NCI-H526 (cell line): ENCODE measurements at regions not wholly inside any gene's neighbourhood (a gene's known extent, or its start where the extent isn't known, plus 50 kb on each side); places are given as distances from the start of the nearest gene placed in this dataset.

Source experiments
- DNase-seq, 2 experiments: peaks; one replicate each; lab custom pipeline; 2025; lab: John Stamatoyannopoulos, UW

- DNase-seq = no peak
Observed at GRCh38 chr16:64035337-64035736, 1086.5 kb downstream of the CDH11 start.

DNA sequence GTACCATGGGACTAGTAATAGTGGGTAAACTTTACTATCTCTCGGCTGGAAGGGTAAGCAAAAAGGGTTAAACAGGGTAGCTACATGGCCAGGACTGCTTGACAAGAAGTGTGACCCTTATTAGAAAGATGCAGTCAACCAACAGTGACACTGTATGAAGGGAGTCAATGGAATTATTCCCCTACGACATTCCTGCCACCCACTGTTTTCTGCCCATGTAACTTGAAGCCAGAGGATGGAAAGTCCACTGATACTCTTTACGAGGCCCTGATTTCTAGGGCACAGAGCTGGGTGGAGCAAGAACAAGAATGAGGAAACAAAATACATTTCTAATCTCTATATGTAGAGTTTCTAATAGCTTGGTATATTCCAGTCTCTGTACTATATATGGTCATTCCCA, 1102.5 kb downstream of the CDH11 start:
- DNase-seq = no peak

GRCh38 chr16:64017796-64018195, 1104.1 kb downstream of the CDH11 start:
- DNase-seq = no peak

DNA sequence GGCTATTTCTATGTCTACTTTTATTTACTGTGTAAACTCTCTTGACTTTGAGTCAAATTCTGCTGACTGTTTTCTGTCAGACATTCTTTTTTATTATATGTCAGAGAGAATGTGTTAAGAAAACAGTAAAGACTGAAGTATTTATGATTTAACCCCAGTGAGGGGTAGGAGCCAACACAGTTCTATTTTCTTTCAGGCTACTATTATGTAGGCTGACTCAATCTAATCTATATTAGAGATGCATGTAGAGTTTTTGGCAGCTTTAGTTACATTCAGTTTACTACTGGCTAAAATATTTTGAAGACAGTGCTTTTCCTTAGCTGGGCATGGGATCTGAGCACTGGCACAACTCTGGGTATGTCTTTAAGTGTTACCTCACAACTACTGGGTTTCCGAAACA, 1108.0 kb downstream of the CDH11 start:
- DNase-seq = no peak

- no peak for DNase-seq
Observed at GRCh38 chr16:64012166-64012565, 1109.7 kb downstream of the CDH11 start.

GRCh38 chr16:64011650-64012049, 1110.2 kb downstream of the CDH11 start:
- DNase-seq = no peak

- DNase-seq = no peak
Observed at GRCh38 chr16:64008131-64008530, 1113.7 kb downstream of the CDH11 start.

DNA sequence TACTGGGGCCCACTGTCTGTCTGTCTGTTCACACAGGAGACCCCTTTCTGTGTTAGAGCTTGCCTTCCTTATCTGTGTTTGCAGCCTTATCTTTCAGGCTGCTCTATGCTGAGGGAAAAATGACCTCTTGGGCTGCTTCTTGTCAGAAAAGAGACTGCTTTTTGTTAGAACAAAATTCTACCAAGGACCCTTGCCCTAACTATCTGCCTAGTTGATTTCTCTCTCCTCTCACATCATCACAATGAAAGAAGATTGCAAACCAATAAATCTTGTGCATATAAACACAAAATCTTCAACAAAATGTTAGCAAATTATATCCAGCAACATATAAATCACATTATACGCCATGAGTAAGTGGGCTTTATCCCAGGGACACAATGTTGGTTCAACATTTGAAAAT, 1117.7 kb downstream of the CDH11 start:
- DNase-seq = no peak

DNA sequence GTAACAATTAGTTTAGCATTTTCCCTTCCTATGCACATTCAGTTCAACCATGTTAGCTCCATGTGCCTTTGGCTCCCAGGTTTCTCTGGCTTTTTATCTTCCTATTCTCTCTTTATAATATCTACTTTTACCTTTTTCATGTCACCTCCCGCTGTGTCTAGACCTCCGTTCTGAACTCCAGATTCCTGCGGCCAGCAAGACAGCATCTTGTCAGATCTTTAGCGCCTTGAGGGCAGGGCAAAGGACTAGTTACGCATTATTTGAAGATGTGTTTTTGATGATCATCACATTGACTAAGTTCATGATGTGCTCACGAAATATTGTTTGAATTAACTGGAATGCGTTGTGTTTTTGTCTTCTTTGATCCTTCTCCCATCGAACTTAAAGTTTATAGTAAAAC, 1126.8 kb downstream of the CDH11 start:
- no peak for DNase-seq

GRCh38 chr16:63983401-63983800, 1138.5 kb downstream of the CDH11 start:
- DNase-seq = peak; percentile 13 to 68

DNA sequence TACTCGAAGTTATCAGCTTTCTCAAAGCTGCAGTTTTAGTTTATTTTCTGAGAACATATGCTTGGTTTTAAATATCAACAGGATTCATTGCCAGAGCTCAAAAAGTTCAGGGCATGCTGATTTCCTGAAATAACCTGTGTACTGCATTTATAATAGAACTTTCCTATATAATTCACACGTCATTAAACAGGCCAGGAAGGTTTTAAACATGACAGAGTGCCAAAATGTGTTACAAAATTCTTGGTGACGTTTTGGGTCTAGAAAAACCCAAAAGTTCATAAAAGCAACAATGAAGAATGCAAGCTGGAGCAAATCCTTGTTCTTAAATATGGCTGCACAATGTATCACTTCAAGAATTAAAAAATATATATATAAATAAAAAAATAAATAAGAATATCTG, 1139.1 kb downstream of the CDH11 start:
- no peak for DNase-seq

GRCh38 chr16:63982110-63982509, 1139.8 kb downstream of the CDH11 start:
- DNase-seq = no peak

DNA sequence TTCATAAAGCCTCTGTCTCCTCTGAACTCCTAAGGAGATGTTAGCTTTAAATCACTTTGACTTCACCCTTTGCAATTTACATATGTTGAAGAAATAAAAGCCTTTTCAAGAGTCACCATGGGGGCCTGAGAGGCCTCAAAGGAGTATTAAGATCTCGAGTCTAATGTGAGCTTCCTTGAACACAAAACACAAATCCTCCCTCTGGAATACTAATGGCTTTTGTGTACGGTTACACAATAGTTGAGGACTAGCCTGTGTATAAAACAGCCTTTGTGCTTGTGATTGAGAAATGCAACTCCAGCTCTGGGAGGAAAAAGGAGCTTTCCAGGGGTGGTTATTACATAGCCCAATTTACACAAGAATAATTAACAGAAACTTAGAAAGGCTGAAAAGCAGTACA, 1140.2 kb downstream of the CDH11 start:
- no peak for DNase-seq

- DNase-seq = no peak
Observed at GRCh38 chr16:63980763-63981162, 1141.1 kb downstream of the CDH11 start.

GRCh38 chr16:63978240-63978639, 1143.6 kb downstream of the CDH11 start:
- DNase-seq = no peak

GRCh38 chr16:63976345-63976744, 1145.5 kb downstream of the CDH11 start:
- no peak for DNase-seq

DNA sequence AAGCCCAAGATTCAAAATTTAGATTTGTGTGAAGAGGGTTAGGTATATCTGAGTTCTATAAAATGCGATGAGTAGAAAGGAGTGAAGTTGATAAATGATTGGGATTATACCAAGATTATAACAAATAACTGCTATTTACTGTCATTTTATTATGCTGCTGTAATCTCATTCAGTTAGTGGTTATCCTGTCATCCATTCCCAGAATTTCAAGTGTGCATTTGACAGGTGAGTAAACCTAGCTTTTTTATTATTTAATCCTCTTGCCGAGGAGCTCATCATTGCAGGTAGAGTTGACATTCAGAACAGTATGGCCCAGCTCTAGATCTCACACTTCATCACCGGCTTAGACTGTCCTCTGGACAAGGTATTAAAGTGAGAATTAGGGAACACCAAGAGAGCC, 1146.2 kb downstream of the CDH11 start:
- no peak for DNase-seq

- DNase-seq = no peak
Observed at GRCh38 chr16:63967966-63968365, 1153.9 kb downstream of the CDH11 start.

GRCh38 chr16:63960321-63960720, 1161.5 kb downstream of the CDH11 start:
- DNase-seq = no peak

DNA sequence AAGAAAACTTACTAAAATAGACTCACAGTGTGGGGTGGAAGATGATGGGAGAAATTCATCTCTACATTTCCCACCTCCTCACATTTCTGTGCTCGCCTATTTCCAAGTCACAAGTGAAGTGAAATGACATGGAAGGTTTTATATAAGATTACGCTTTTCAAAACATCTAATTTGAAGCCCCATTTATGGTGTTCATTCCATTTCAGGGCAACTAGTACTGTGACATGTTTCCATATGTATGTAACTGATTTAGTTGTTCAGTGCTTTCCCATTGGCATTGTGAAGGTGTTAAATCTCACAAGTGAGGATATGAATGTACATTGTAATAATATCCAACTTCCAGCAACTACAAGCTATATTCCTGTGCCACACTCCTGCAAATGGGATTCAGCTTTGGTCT, 1174.8 kb downstream of the CDH11 start:
- no peak for DNase-seq

- DNase-seq = no peak
Observed at GRCh38 chr16:63945806-63946205, 1176.1 kb downstream of the CDH11 start.

GRCh38 chr16:63943566-63943965, 1178.3 kb downstream of the CDH11 start:
- DNase-seq = no peak

GRCh38 chr16:63938661-63939060, 1183.2 kb downstream of the CDH11 start:
- no peak for DNase-seq

DNA sequence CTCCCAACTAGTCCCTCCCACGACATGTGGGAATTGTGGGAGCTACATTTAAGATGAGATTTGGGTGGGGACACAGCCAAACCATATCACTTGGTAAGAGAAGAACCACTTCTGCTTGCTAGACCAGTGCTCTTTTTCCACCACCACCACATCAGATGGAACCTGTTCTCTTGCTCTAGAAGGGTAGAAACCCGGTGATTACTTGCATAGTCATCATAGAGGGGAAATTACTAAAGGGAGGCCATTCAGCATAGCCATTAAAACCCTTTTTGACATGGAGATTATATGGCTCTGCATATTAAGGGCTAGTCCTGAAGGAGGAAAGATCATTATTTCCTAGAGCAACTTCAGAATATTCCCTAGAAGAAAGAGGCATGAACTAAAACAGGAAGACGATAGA, 1188.0 kb downstream of the CDH11 start:
- DNase-seq = no peak

- DNase-seq = no peak
Observed at GRCh38 chr16:63928421-63928820, 1193.4 kb downstream of the CDH11 start.
